H1 (cell line): ENCODE measurements at regions not wholly inside any gene's neighbourhood (a gene's known extent, or its start where the extent isn't known, plus 50 kb on each side); places are given as distances from the start of the nearest gene placed in this dataset.

Source experiments
- CTCF ChIA-PET: fragments of 300-600 bp; sonication (Branson Sonifier 250); formaldehyde crosslinking; loops from one replicate; lab custom pipeline; 2021; ENCODE audit not compliant: partially characterized antibody; lab: Charles Lee
- POLR2A ChIA-PET: fragments of 300-600 bp; sonication (Branson Sonifier 250); formaldehyde crosslinking; loops from one replicate; lab custom pipeline; 2021; ENCODE audit warnings: inconsistent platforms; ENCODE audit not compliant: partially characterized antibody; lab: Charles Lee
- DNase-seq, 2 experiments: peaks; one replicate each; pipeline versions ENCODE4 v3.0.0 to v3.0.0-alpha.2; 2010 to 2022; ENCODE audit warnings: low spot score in 2 of 2, low read depth in 1 of 2, mixed read lengths in 1 of 2
- FAIRE-seq: peaks from 2 replicates; lab custom pipeline; 2011; peaks lifted over from hg19 to GRCh38; lab: Jason Lieb, UNC
- H2AFZ ChIP-seq: 2 replicates; pipeline ENCODE4 v1.8.1; 2012; ENCODE audit warnings: low read length, inconsistent platforms
- H2AK5ac ChIP-seq: 2 replicates; pipeline ENCODE4 v1.6.1; 2013; ENCODE audit warnings: low read depth, low read length
- H2BK120ac ChIP-seq: replicated peaks from 2 replicates; pipeline ENCODE3; 2013; ENCODE audit warnings: low read depth, low read length, inconsistent platforms
- H2BK12ac ChIP-seq: 2 replicates; pipeline ENCODE4 v1.6.1; 2013; ENCODE audit warnings: low read depth, low read length
- H2BK15ac ChIP-seq: 2 replicates; pipeline ENCODE4 v1.6.1; 2013; ENCODE audit warnings: low read length
- H2BK20ac ChIP-seq: 2 replicates; pipeline ENCODE4 v1.6.1; 2013; ENCODE audit warnings: low read length
- H2BK5ac ChIP-seq: 2 replicates; pipeline ENCODE4 v1.6.1; 2013; ENCODE audit warnings: low read depth, low read length
- H3K14ac ChIP-seq: 2 replicates; pipeline ENCODE4 v1.6.1; 2013; ENCODE audit warnings: inconsistent platforms; ENCODE audit not compliant: insufficient read length
- H3K18ac ChIP-seq: 2 replicates; pipeline ENCODE4 v1.6.1; 2013; ENCODE audit warnings: low read length; ENCODE audit errors: extremely low read depth
- H3K23ac ChIP-seq: 2 replicates; pipeline ENCODE4 v1.6.1; 2013; ENCODE audit warnings: inconsistent platforms; ENCODE audit not compliant: insufficient read length
- H3K23me2 ChIP-seq: 2 replicates; pipeline ENCODE4 v1.6.1; 2013; ENCODE audit warnings: low read depth, low read length
- H3K27ac ChIP-seq: 2 replicates; pipeline ENCODE4 v1.6.1; 2011; ENCODE audit warnings: low read depth, low read length, inconsistent platforms
- H3K27me3 ChIP-seq, 4 experiments: replicated peaks in 1 of 4; 1 replicate in 1 of 4; 2 replicates in 3 of 4; pipeline versions ENCODE4 v1.6.1 to v1.8.1; 2011 to 2013; ENCODE audit warnings: low read length in 3 of 4, mild to moderate bottlenecking in 3 of 4, inconsistent platforms in 2 of 4, mixed read lengths in 2 of 4, moderate library complexity in 1 of 4; ENCODE audit not compliant: control insufficient read depth in 3 of 4, insufficient read depth in 3 of 4; ENCODE audit errors: extremely low read depth in 1 of 4
- H3K36me3 ChIP-seq, 4 experiments: 2 replicates each; pipeline versions ENCODE4 v1.6.1 to v1.8.1; 2011 to 2013; ENCODE audit warnings: mild to moderate bottlenecking in 4 of 4, low read length in 3 of 4, moderate library complexity in 2 of 4, control low read depth in 1 of 4, inconsistent platforms in 1 of 4; ENCODE audit not compliant: insufficient read depth in 4 of 4, control insufficient read depth in 2 of 4
- H3K4ac ChIP-seq: replicated peaks from 2 replicates; pipeline ENCODE3; 2013; ENCODE audit warnings: low read length, low read depth, mixed read lengths, inconsistent platforms; ENCODE audit not compliant: insufficient read length
- H3K4me1 ChIP-seq, 4 experiments: replicated peaks in 1 of 4; 1 replicate in 1 of 4; 2 replicates in 3 of 4; pipeline versions ENCODE4 v1.6.1 to v1.8.1; 2011 to 2013; ENCODE audit warnings: low read length in 3 of 4, inconsistent platforms in 2 of 4, mixed read lengths in 1 of 4; ENCODE audit not compliant: insufficient read depth in 4 of 4, control insufficient read depth in 3 of 4
- H3K4me2 ChIP-seq, 2 experiments: 2 replicates each; pipeline versions ENCODE4 v1.6.1 to v1.8.1; 2011 to 2013; ENCODE audit warnings: low read depth in 2 of 2, low read length in 2 of 2, control low read depth in 1 of 2, inconsistent platforms in 1 of 2, mild to moderate bottlenecking in 1 of 2; ENCODE audit not compliant: insufficient read depth in 1 of 2
- H3K4me3 ChIP-seq, 4 experiments: fragments of 200-600, 300-600 bp in 1 of 4; sonication (generic), shearing (Covaris generic), sonication (Bioruptor Twin) in 1 of 4; 2 replicates each; pipeline versions ENCODE4 v1.5.1 to v1.8.1; 2011 to 2016; ENCODE audit warnings: low read length in 4 of 4, low read depth in 3 of 4, control low read depth in 2 of 4, inconsistent platforms in 2 of 4, mild to moderate bottlenecking in 2 of 4, mixed read lengths in 1 of 4, moderate library complexity in 1 of 4; ENCODE audit not compliant: insufficient read depth in 2 of 4; ENCODE audit errors: extremely low read depth in 1 of 4
- H3K56ac ChIP-seq: replicated peaks from 2 replicates; pipeline ENCODE3; 2013; ENCODE audit warnings: low read depth, mild to moderate bottlenecking, mixed read lengths, low read length, inconsistent platforms; ENCODE audit not compliant: insufficient read length
- H3K79me1 ChIP-seq: 2 replicates; pipeline ENCODE4 v1.6.1; 2013; ENCODE audit warnings: low read depth, low read length, control low read depth
- H3K79me2 ChIP-seq, 2 experiments: 2 replicates each; pipeline versions ENCODE4 v1.6.1 to v1.8.1; 2012 to 2013; ENCODE audit warnings: low read length in 2 of 2, mild to moderate bottlenecking in 2 of 2, inconsistent platforms in 1 of 2; ENCODE audit not compliant: insufficient read depth in 2 of 2, control insufficient read depth in 1 of 2
- H3K9ac ChIP-seq, 4 experiments: replicated peaks in 1 of 4; 1 replicate in 1 of 4; 2 replicates in 3 of 4; pipeline versions ENCODE4 v1.6.1 to v1.8.1; 2011 to 2013; ENCODE audit warnings: low read depth in 3 of 4, low read length in 3 of 4, control low read depth in 2 of 4, mild to moderate bottlenecking in 2 of 4, moderate library complexity in 2 of 4, inconsistent platforms in 1 of 4; ENCODE audit errors: extremely low read depth in 1 of 4
- H3K9me3 ChIP-seq, 2 experiments: 2 replicates each; pipeline versions ENCODE4 v1.6.1 to v1.8.1; 2012 to 2013; ENCODE audit warnings: mild to moderate bottlenecking in 2 of 2, moderate library complexity in 2 of 2, control low read depth in 1 of 2, inconsistent platforms in 1 of 2, low read depth in 1 of 2, low read length in 1 of 2, mixed read lengths in 1 of 2; ENCODE audit not compliant: insufficient read depth in 2 of 2
- H4K20me1 ChIP-seq, 2 experiments: replicated peaks in 1 of 2; 2 replicates each; pipeline versions ENCODE3 to v1.8.1; 2011 to 2013; ENCODE audit warnings: inconsistent platforms in 2 of 2, low read length in 2 of 2, mild to moderate bottlenecking in 1 of 2; ENCODE audit not compliant: insufficient read depth in 2 of 2, control insufficient read depth in 1 of 2
- H4K5ac ChIP-seq: 2 replicates; pipeline ENCODE4 v1.6.1; 2013; ENCODE audit warnings: low read length, low read depth, mixed read lengths, inconsistent platforms; ENCODE audit not compliant: insufficient read length
- H4K8ac ChIP-seq: 2 replicates; pipeline ENCODE4 v1.8.0; 2013; ENCODE audit warnings: mild to moderate bottlenecking, moderate library complexity, low read length, inconsistent platforms; ENCODE audit not compliant: insufficient read depth; ENCODE audit errors: extremely low read depth
- H4K91ac ChIP-seq: replicated peaks from 2 replicates; pipeline ENCODE3; 2013; ENCODE audit warnings: low read length, mixed read lengths, inconsistent platforms; ENCODE audit not compliant: insufficient read length
- BRCA1 ChIP-seq: IDR thresholded peaks from 2 replicates; pipeline ENCODE4 v1.6.1; 2012; ENCODE audit warnings: low read depth, low read length, improper control_type of control experiment
- CBX8 ChIP-seq: fragments of 300-800, 300-1000 bp; sonication (generic); IDR thresholded peaks from 2 replicates; pipeline ENCODE4 v1.7.1; 2016; ENCODE audit warnings: low read depth, low read length, borderline replicate concordance
- CHD2 ChIP-seq: IDR thresholded peaks from 2 replicates; pipeline ENCODE4 v1.6.1; 2012; ENCODE audit warnings: low read length, improper control_type of control experiment
- CREB1 ChIP-seq: IDR thresholded peaks from 2 replicates; pipeline ENCODE4 v1.6.1; 2012; ENCODE audit warnings: inconsistent platforms
- EGR1 ChIP-seq: IDR thresholded peaks from 2 replicates; pipeline ENCODE4 v1.6.1; 2011; ENCODE audit warnings: low read depth, low read length, borderline replicate concordance
- EP300 ChIP-seq, 2 experiments: IDR thresholded peaks; 1 replicate in 1 of 2; 2 replicates in 1 of 2; pipeline ENCODE4 v1.6.1; 2011 to 2012; ENCODE audit warnings: low read depth in 2 of 2, low read length in 2 of 2, mild to moderate bottlenecking in 2 of 2, borderline replicate concordance in 1 of 2, inconsistent platforms in 1 of 2, moderate library complexity in 1 of 2
- EZH2 ChIP-seq: fragments of 200-600 bp; sonication (generic); IDR thresholded peaks from 2 replicates; pipeline ENCODE4 v1.7.1; 2012; ENCODE audit warnings: low read depth, mild to moderate bottlenecking, moderate library complexity, low read length, inconsistent platforms; ENCODE audit not compliant: severe bottlenecking
- KDM1A ChIP-seq: fragments of 200-600, 300-600 bp; sonication (generic); IDR thresholded peaks from 2 replicates; pipeline ENCODE4 v1.7.1; 2016; ENCODE audit warnings: mild to moderate bottlenecking, low read length, borderline replicate concordance
- KDM5A ChIP-seq: fragments of 200-600 bp; IDR thresholded peaks from 2 replicates; pipeline ENCODE4 v1.7.1; 2012; ENCODE audit warnings: mild to moderate bottlenecking, low read length, inconsistent platforms, mixed read lengths
- SAP30 ChIP-seq: fragments of 300-600 bp; sonication (generic); IDR thresholded peaks from 2 replicates; pipeline ENCODE4 v1.7.1; 2012; ENCODE audit warnings: low read length, moderate library complexity, mild to moderate bottlenecking, inconsistent platforms; ENCODE audit not compliant: insufficient read depth, insufficient replicate concordance
- SIRT6 ChIP-seq: IDR thresholded peaks from one replicate; pipeline ENCODE4 v1.7.1; 2012; ENCODE audit warnings: low read length, inconsistent platforms
- SP4 ChIP-seq: IDR thresholded peaks from 2 replicates; pipeline ENCODE4 v1.6.1; 2012; ENCODE audit warnings: low read length, inconsistent platforms
- SUZ12 ChIP-seq: fragments of 200-600 bp; sonication (generic); IDR thresholded peaks from 2 replicates; pipeline ENCODE4 v1.6.1; 2012; ENCODE audit warnings: mild to moderate bottlenecking, inconsistent platforms, low read length, moderate library complexity, mixed read lengths
- TAF7 ChIP-seq: optimal IDR thresholded peaks from 2 replicates; pipeline ENCODE3; 2011; ENCODE audit warnings: low read depth, mild to moderate bottlenecking, inconsistent platforms, low read length, moderate library complexity, borderline replicate concordance
- WGBS, 2 experiments: shearing (Covaris generic) in 1 of 2; methylation state at CpG; one replicate each; pipeline versions ENCODE4 v1.1.6 to v1.1.7; 2013 to 2015; ENCODE audit warnings: low lambda C conversion rate in 2 of 2, mixed read lengths in 2 of 2, inconsistent platforms in 1 of 2, low coverage in 1 of 2, missing lambda C conversion rate in 1 of 2; ENCODE audit not compliant: insufficient replicate concordance in 2 of 2, insufficient coverage in 1 of 2, insufficient read length in 1 of 2; ENCODE audit errors: extremely low coverage in 1 of 2, missing lambda C conversion rate in 1 of 2; 5-methylcytosine and 5-hydroxymethylcytosine counted together

- WGBS, 2 experiments: 94% methylated on average over 17 of the region's 17 CpGs; no CpG with 5 or more reads in 1 of the 2 experiments
- CTCF ChIA-PET: no interaction called here
- POLR2A ChIA-PET: interaction anchor here (0.6 kb wide), 1 partner anchor 42 kb away, joined by 3 read pairs; no protein-coding TSS in a partner anchor
- TF ChIP-seq CHD2: no peak
- no peak for TF ChIP-seq TAF7
- no peak for TF ChIP-seq SUZ12
- TF ChIP-seq KDM1A: no peak
- no peak for TF ChIP-seq BRCA1
- no peak for TF ChIP-seq EZH2
- TF ChIP-seq SAP30: no peak
- TF ChIP-seq EGR1: no peak
- no peak for TF ChIP-seq CREB1
- TF ChIP-seq SP4: no peak
- no peak for TF ChIP-seq EP300 (IDR thresholded peaks at IDR 0.05; ENCODE audit: borderline replicate concordance in 1 of 2, low read depth in 2 of 2, low read length in 2 of 2)
- no peak for TF ChIP-seq SIRT6
- no peak for TF ChIP-seq CBX8
- no peak for TF ChIP-seq KDM5A
Observed at GRCh38 chr13:40403509-40404241, 262.8 kb downstream of the FOXO1 start.

More at GRCh38 chr13:40403509-40404241, 262.8 kb downstream of the FOXO1 start:
- no peak overlapping the region for H2BK15ac ChIP-seq
- H3K18ac ChIP-seq: no peak overlapping the region
- H3K4ac ChIP-seq: no peak overlapping the region
- H2BK12ac ChIP-seq: no peak overlapping the region
- H3K9me3 ChIP-seq: no peaks in the 10 kb centered on the region
- H2BK5ac ChIP-seq: no peak overlapping the region
- no peak overlapping the region for H3K4me3 ChIP-seq
- no peaks in the 10 kb centered on the region for H3K79me2 ChIP-seq
- H4K20me1 ChIP-seq: no peaks in the 10 kb centered on the region
- H3K4me1 ChIP-seq: peaks cover 1 to 8% (median 4%) of the 10 kb centered on the region in 4 experiments; a peak in 5 of 7 replicates
- H3K14ac ChIP-seq: no peak overlapping the region
- H3K23ac ChIP-seq: no peak overlapping the region
- no peaks in the 10 kb centered on the region for H3K79me1 ChIP-seq
- no peak overlapping the region for H2BK20ac ChIP-seq
- no peak overlapping the region for H3K27ac ChIP-seq
- no peak overlapping the region for H4K5ac ChIP-seq
- FAIRE-seq (no peak), DNase-seq (no peak)
- H3K4me2 ChIP-seq: no peak overlapping the region
- H3K23me2 ChIP-seq: no peaks in the 10 kb centered on the region
- H3K27me3 ChIP-seq: no peaks in the 10 kb centered on the region
- H3K9ac ChIP-seq: no peak overlapping the region
- H4K8ac ChIP-seq: no peak overlapping the region
- H2AK5ac ChIP-seq: no peak overlapping the region
- no peak overlapping the region for H2AFZ ChIP-seq
- H2BK120ac ChIP-seq: no peak overlapping the region
- no peaks in the 10 kb centered on the region for H3K36me3 ChIP-seq
- H4K91ac ChIP-seq: no peak overlapping the region
- no peak overlapping the region for H3K56ac ChIP-seq
